Upper lobe of left lung (tissue), 4 donors: ENCODE measurements at regions not wholly inside any gene's neighbourhood (a gene's known extent, or its start where the extent isn't known, plus 50 kb on each side); places are given as distances from the start of the nearest gene placed in this dataset.

ENCODE experiments used
- CTCF ChIP-seq, 6 experiments: fragments of 450-650 bp in 4 of 6; fragments of 200-600 bp in 2 of 6; sonication (generic) in 2 of 6; IDR thresholded peaks; one replicate each; pipeline ENCODE4 v1.5.1; 2016 to 2019; ENCODE audit warnings: antibody characterized with exemption in 6 of 6
- EP300 ChIP-seq, 4 donors: sonication (generic); formaldehyde crosslinking; IDR thresholded peaks; one replicate each; pipeline ENCODE4 v1.5.1; 2017; ENCODE audit warnings: antibody characterized with exemption in 4 of 4, control low read depth in 2 of 4
- POLR2AphosphoS5 ChIP-seq, 2 donors: sonication (generic); formaldehyde crosslinking; IDR thresholded peaks; one replicate each; pipeline ENCODE4 v1.5.1; 2017; ENCODE audit warnings: antibody characterized with exemption in 2 of 2

- TF ChIP-seq POLR2AphosphoS5 (IDR thresholded peaks at IDR 0.05) (no peak), CTCF (IDR thresholded peaks at IDR 0.05) (no peak), EP300 (IDR thresholded peaks at IDR 0.05) (no peak)
Measured at GRCh38 chr6:147768969-147769368, 260.5 kb downstream of the SAMD5 start.
